Fibroblast of lung (primary cell): ENCODE measurements at regions not wholly inside any gene's neighbourhood (a gene's known extent, or its start where the extent isn't known, plus 50 kb on each side); places are given as distances from the start of the nearest gene placed in this dataset.

ENCODE experiments used
- EZH2 ChIP-seq: IDR thresholded peaks from 2 replicates; pipeline ENCODE4 v1.5.1; 2012; ENCODE audit warnings: low read length, control low read depth, mild to moderate bottlenecking; ENCODE audit errors: missing control alignments
- TF ChIP-seq, protein P1 (sequence below), 2 donors: IDR thresholded peaks in 1 of 2; conservative IDR thresholded peaks in 1 of 2; 1 replicate in 1 of 2; 2 replicates in 1 of 2; pipeline ENCODE4 v1.5.1; 2011 to 2012; ENCODE audit warnings: low read length in 2 of 2, control low read depth in 1 of 2, inconsistent platforms in 1 of 2, low read depth in 1 of 2, mild to moderate bottlenecking in 1 of 2

- TF ChIP-seq, protein P1, sequence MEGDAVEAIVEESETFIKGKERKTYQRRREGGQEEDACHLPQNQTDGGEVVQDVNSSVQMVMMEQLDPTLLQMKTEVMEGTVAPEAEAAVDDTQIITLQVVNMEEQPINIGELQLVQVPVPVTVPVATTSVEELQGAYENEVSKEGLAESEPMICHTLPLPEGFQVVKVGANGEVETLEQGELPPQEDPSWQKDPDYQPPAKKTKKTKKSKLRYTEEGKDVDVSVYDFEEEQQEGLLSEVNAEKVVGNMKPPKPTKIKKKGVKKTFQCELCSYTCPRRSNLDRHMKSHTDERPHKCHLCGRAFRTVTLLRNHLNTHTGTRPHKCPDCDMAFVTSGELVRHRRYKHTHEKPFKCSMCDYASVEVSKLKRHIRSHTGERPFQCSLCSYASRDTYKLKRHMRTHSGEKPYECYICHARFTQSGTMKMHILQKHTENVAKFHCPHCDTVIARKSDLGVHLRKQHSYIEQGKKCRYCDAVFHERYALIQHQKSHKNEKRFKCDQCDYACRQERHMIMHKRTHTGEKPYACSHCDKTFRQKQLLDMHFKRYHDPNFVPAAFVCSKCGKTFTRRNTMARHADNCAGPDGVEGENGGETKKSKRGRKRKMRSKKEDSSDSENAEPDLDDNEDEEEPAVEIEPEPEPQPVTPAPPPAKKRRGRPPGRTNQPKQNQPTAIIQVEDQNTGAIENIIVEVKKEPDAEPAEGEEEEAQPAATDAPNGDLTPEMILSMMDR (conservative IDR thresholded peaks at IDR 0.05 in 1 of 2, IDR thresholded peaks at IDR 0.05 in 1 of 2; ENCODE audit: low read depth in 1 of 2, low read length in 2 of 2), result no peak
- no peak for TF ChIP-seq EZH2
These were observed 454.5 kb downstream of the SUCLA2 start for GRCh38 chr13:47546391-47547225.
